ENCODE measurements at regions not wholly inside any gene's neighbourhood (a gene's known extent, or its start where the extent isn't known, plus 50 kb on each side); places are given as distances from the start of the nearest gene placed in this dataset.

DNA sequence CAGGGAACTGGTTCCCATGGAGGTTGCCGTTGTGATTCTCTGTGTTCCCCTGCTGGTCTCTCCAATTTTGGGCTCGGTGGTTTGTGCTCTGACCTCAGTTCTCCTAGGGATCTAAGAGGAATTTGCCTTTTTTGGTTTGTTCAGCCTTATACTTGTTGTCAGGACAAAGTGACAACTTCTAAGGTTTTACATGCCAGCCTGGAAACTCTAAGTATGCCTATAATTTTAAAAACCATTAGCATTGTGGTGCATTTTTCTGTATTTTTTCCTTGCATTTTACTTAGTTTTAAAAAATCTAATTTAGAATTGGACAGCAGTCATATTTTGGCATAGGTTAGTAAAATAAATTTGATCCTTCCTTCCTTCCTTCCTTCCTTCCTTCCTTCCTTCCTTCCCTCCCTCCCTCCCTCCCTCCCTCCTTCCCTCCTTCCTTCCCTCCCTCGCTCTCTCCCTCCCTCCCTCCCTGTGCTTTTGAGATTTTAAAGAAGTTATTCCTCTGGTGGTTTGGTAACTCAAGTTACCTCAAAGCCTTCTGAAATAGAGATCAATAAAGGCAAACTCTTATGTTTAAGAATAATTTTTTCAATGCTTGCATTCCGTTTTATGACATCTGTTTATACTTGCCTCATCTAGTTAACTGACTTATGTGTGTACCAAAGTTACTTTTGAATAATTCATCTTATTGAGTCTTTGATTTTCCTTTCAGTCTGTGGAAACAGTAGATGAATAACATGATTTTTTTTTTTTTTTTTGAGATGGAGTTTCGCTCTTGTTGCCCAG lies 141.3 kb upstream of the RGS17 start:
- TF ChIP-seq SP4 (CRISPR knock-in tag; IDR thresholded peaks at IDR 0.05) (no peak), ZC3H4 (CRISPR knock-in tag; IDR thresholded peaks at IDR 0.05; ENCODE audit: borderline replicate concordance) (no peak), NFIC (IDR thresholded peaks at IDR 0.05; ENCODE audit: low read length) (no peak), RAD21 (CRISPR knock-in tag; IDR thresholded peaks at IDR 0.05) (no peak), POLR2A (IDR thresholded peaks at IDR 0.05; ENCODE audit: insufficient read depth in 1 of 2, low read depth in 2 of 2, low read length in 2 of 2) (no peak), POLR2G (IDR thresholded peaks at IDR 0.05; ENCODE audit: low read depth, low read length) (no peak), REPIN1 (CRISPR knock-in tag; IDR thresholded peaks at IDR 0.05; ENCODE audit: borderline replicate concordance, low read depth) (no peak), HNRNPLL (IDR thresholded peaks at IDR 0.05; ENCODE audit: low read depth, low read length, poor library complexity, severe bottlenecking) (no peak)
